IPS-20b (cell line): ENCODE measurements at regions not wholly inside any gene's neighbourhood (a gene's known extent, or its start where the extent isn't known, plus 50 kb on each side); places are given as distances from the start of the nearest gene placed in this dataset.
"Not testable (repeated sequence)": the region's sequence is repeated elsewhere in the genome, so short reads cannot be mapped to it uniquely, and the experiment has no call there.

Source experiments
- H3K27ac ChIP-seq: one replicate; pipeline ENCODE4 v1.5.1; 2013; ENCODE audit warnings: low read length
- H3K27me3 ChIP-seq: 2 replicates; pipeline ENCODE4 v1.6.1; 2013; ENCODE audit warnings: mild to moderate bottlenecking, low read length, inconsistent platforms; ENCODE audit not compliant: insufficient read depth
- H3K36me3 ChIP-seq: 2 replicates; pipeline ENCODE4 v1.6.1; 2013; ENCODE audit warnings: low read depth, mild to moderate bottlenecking, inconsistent platforms, low read length, moderate library complexity; ENCODE audit not compliant: insufficient read depth
- H3K4me1 ChIP-seq: 2 replicates; pipeline ENCODE4 v1.6.1; 2013; ENCODE audit warnings: mild to moderate bottlenecking, control low read depth, inconsistent platforms, low read length, moderate library complexity; ENCODE audit not compliant: insufficient read depth
- H3K4me3 ChIP-seq: 2 replicates; pipeline ENCODE4 v1.5.1; 2013; ENCODE audit warnings: mild to moderate bottlenecking, low read length, inconsistent platforms
- H3K9ac ChIP-seq: 2 replicates; pipeline ENCODE4 v1.6.1; 2013; ENCODE audit warnings: low read depth, mild to moderate bottlenecking, inconsistent platforms, low read length, moderate library complexity
- H3K9me3 ChIP-seq: 2 replicates; pipeline ENCODE4 v1.6.1; 2013; ENCODE audit warnings: mild to moderate bottlenecking, low read depth, low read length, inconsistent platforms; ENCODE audit not compliant: insufficient read depth

GRCh38 chr2:87398567-87399305, 349.2 kb upstream of the PLGLB2 start:
- H3K9me3 ChIP-seq, H3K9ac ChIP-seq, H3K36me3 ChIP-seq: not testable (repeated sequence)

GRCh38 chr2:87401726-87402345, 346.1 kb upstream of the PLGLB2 start:
- H3K4me1 ChIP-seq = no peaks in the 10 kb centered on the region
- no peak overlapping the region for H3K4me3 ChIP-seq
- no peak overlapping the region for H3K27ac ChIP-seq
- H3K27me3 ChIP-seq = no peaks in the 10 kb centered on the region
- no peaks in the 10 kb centered on the region for H3K36me3 ChIP-seq
- H3K9me3 ChIP-seq = no peaks in the 10 kb centered on the region
- no peak overlapping the region for H3K9ac ChIP-seq

More at GRCh38 chr2:87398567-87399305, 349.2 kb upstream of the PLGLB2 start:
- H3K27me3 ChIP-seq, H3K27ac ChIP-seq, H3K4me3 ChIP-seq, H3K4me1 ChIP-seq: not testable (repeated sequence)

GRCh38 chr2:87403893-87404175, 344.1 kb upstream of the PLGLB2 start:
- Histone ChIP-seq H3K27me3 (no peaks in the 10 kb centered on the region), H3K27ac (no peak overlapping the region), H3K4me3 (no peak overlapping the region), H3K9me3 (no peaks in the 10 kb centered on the region), H3K4me1 (no peaks in the 10 kb centered on the region), H3K9ac (no peak overlapping the region), H3K36me3 (no peaks in the 10 kb centered on the region)

- not testable (repeated sequence) for H3K4me1 ChIP-seq, H3K4me3 ChIP-seq, H3K36me3 ChIP-seq, H3K27me3 ChIP-seq, H3K9ac ChIP-seq, H3K9me3 ChIP-seq, H3K27ac ChIP-seq
Observed at GRCh38 chr2:87404411-87405255, 343.3 kb upstream of the PLGLB2 start.

GRCh38 chr2:87405531-87406216, 342.2 kb upstream of the PLGLB2 start:
- not testable (repeated sequence) for H3K36me3 ChIP-seq, H3K27ac ChIP-seq, H3K4me3 ChIP-seq, H3K9me3 ChIP-seq, H3K9ac ChIP-seq, H3K4me1 ChIP-seq, H3K27me3 ChIP-seq

GRCh38 chr2:87406406-87407175, 341.3 kb upstream of the PLGLB2 start:
- not testable (repeated sequence) for H3K9ac ChIP-seq, H3K27ac ChIP-seq, H3K36me3 ChIP-seq, H3K4me1 ChIP-seq, H3K4me3 ChIP-seq, H3K9me3 ChIP-seq, H3K27me3 ChIP-seq

GRCh38 chr2:87409601-87410000, 338.3 kb upstream of the PLGLB2 start:
- H3K9me3 ChIP-seq, H3K27me3 ChIP-seq, H3K4me1 ChIP-seq, H3K27ac ChIP-seq, H3K9ac ChIP-seq, H3K36me3 ChIP-seq, H3K4me3 ChIP-seq: not testable (repeated sequence)

- not testable (repeated sequence) for H3K4me3 ChIP-seq, H3K9ac ChIP-seq, H3K4me1 ChIP-seq, H3K9me3 ChIP-seq, H3K27me3 ChIP-seq, H3K36me3 ChIP-seq, H3K27ac ChIP-seq
Observed at GRCh38 chr2:87410371-87410770, 337.5 kb upstream of the PLGLB2 start.

- not testable (repeated sequence) for H3K27ac ChIP-seq, H3K36me3 ChIP-seq, H3K4me1 ChIP-seq, H3K27me3 ChIP-seq, H3K4me3 ChIP-seq, H3K9ac ChIP-seq, H3K9me3 ChIP-seq
Observed at GRCh38 chr2:87412036-87412820, 335.7 kb upstream of the PLGLB2 start.

- H3K9ac ChIP-seq, H3K27ac ChIP-seq, H3K27me3 ChIP-seq, H3K36me3 ChIP-seq, H3K4me3 ChIP-seq, H3K9me3 ChIP-seq, H3K4me1 ChIP-seq: not testable (repeated sequence)
Observed at GRCh38 chr2:87414331-87414730, 333.6 kb upstream of the PLGLB2 start.
